Loucy (cell line): ENCODE measurements at regions not wholly inside any gene's neighbourhood (a gene's known extent, or its start where the extent isn't known, plus 50 kb on each side); places are given as distances from the start of the nearest gene placed in this dataset.

Source experiments
- H2AFZ ChIP-seq: fragments of 200-600 bp; sonication (generic); 2 replicates; pipeline ENCODE4 v1.6.0; 2016; ENCODE audit warnings: antibody characterized with exemption, mild to moderate bottlenecking, low read length, moderate library complexity
- H3F3A ChIP-seq: fragments of 200-600 bp; 2 replicates; pipeline ENCODE4 v1.6.0; 2016; ENCODE audit warnings: antibody characterized with exemption, low read depth, mild to moderate bottlenecking
- H3K27me3 ChIP-seq: fragments of 200-600 bp; sonication (generic); 2 replicates; pipeline ENCODE4 v1.6.1; 2014; ENCODE audit warnings: low read length, mild to moderate bottlenecking; ENCODE audit not compliant: insufficient read depth, poor library complexity, severe bottlenecking
- H3K36me3 ChIP-seq: fragments of 200-600 bp; sonication (generic); 2 replicates; pipeline ENCODE4 v1.6.1; 2016; ENCODE audit warnings: low read length; ENCODE audit not compliant: insufficient read depth
- H3K4me1 ChIP-seq: fragments of 200-600 bp; sonication (generic); 2 replicates; pipeline ENCODE4 v1.5.1; 2014; ENCODE audit warnings: low read length, mild to moderate bottlenecking; ENCODE audit not compliant: insufficient read depth, poor library complexity, severe bottlenecking
- H3K4me2 ChIP-seq: fragments of 200-600 bp; sonication (generic); 2 replicates; pipeline ENCODE4 v1.6.0; 2014; ENCODE audit warnings: antibody characterized with exemption, low read length, low read depth, mild to moderate bottlenecking; ENCODE audit not compliant: poor library complexity, severe bottlenecking
- H3K4me3 ChIP-seq: fragments of 200-600 bp; sonication (generic); 2 replicates; pipeline ENCODE4 v1.5.1; 2014; ENCODE audit warnings: low read length, mild to moderate bottlenecking, mixed read lengths; ENCODE audit not compliant: poor library complexity, severe bottlenecking
- H3K79me2 ChIP-seq: fragments of 200-600 bp; sonication (generic); 2 replicates; pipeline ENCODE4 v1.6.1; 2014; ENCODE audit warnings: low read length; ENCODE audit not compliant: insufficient read depth
- H3K9ac ChIP-seq: fragments of 200-600 bp; sonication (generic); 2 replicates; pipeline ENCODE4 v1.6.0; 2014; ENCODE audit warnings: mild to moderate bottlenecking, low read depth, low read length, moderate library complexity; ENCODE audit not compliant: poor library complexity, severe bottlenecking
- H3K9me2 ChIP-seq: fragments of 200-600 bp; sonication (generic); replicated peaks from 2 replicates; pipeline ENCODE4 v1.6.1; 2016; ENCODE audit warnings: low read depth, low read length, mixed read lengths
- H3K9me3 ChIP-seq: fragments of 200-600 bp; sonication (generic); 2 replicates; pipeline ENCODE4 v1.6.1; 2014; ENCODE audit warnings: mild to moderate bottlenecking, antibody characterized with exemption, low read length, low read depth; ENCODE audit not compliant: insufficient read depth
- H4K20me1 ChIP-seq: fragments of 200-600 bp; sonication (generic); 2 replicates; pipeline ENCODE4 v1.6.0; 2014; ENCODE audit warnings: antibody characterized with exemption, low read length, mild to moderate bottlenecking; ENCODE audit not compliant: insufficient read depth, poor library complexity, severe bottlenecking
- CTCF ChIP-seq: fragments of 200-600 bp; sonication (generic); conservative IDR thresholded peaks from 2 replicates; pipeline ENCODE4 v1.5.1; 2014; ENCODE audit warnings: mild to moderate bottlenecking, antibody characterized with exemption, low read length
- EZH2phosphoT487 ChIP-seq: fragments of 200-600 bp; IDR thresholded peaks from 2 replicates; pipeline ENCODE4 v1.6.1; 2018; ENCODE audit warnings: antibody characterized with exemption, mild to moderate bottlenecking, moderate library complexity, borderline replicate concordance

- Histone ChIP-seq H2AFZ (no peak overlapping the region), H3K9ac (no peak overlapping the region), H3K36me3 (no peaks in the 10 kb centered on the region)
These were observed 138.3 kb upstream of the SFSWAP start for GRCh38 chr12:131572626-131573025.

GRCh38 chr12:131573631-131574394 lies 137.1 kb upstream of the SFSWAP start:
- no peaks in the 10 kb centered on the region for H3K4me1 ChIP-seq
- H3K9me2 ChIP-seq, result no peaks in the 10 kb centered on the region
- no peaks in the 10 kb centered on the region for H3K36me3 ChIP-seq
- H3K4me2 ChIP-seq, result no peak overlapping the region
- no peak overlapping the region for H3K9ac ChIP-seq
- no peaks in the 10 kb centered on the region for H3K9me3 ChIP-seq
- H2AFZ ChIP-seq, result no peak overlapping the region
- H3K27me3 ChIP-seq, result no peaks in the 10 kb centered on the region
- no peak overlapping the region for H3K4me3 ChIP-seq
- H3F3A ChIP-seq, result no peaks in the 10 kb centered on the region
- TF ChIP-seq CTCF (no peak), EZH2phosphoT487 (no peak)
- H4K20me1 ChIP-seq, result no peaks in the 10 kb centered on the region
- H3K79me2 ChIP-seq, result no peaks in the 10 kb centered on the region

More at GRCh38 chr12:131572626-131573025, 138.3 kb upstream of the SFSWAP start:
- no peak overlapping the region for H3K4me2 ChIP-seq
- no peaks in the 10 kb centered on the region for H3K9me3 ChIP-seq
- H4K20me1 ChIP-seq, result no peaks in the 10 kb centered on the region
- H3K9me2 ChIP-seq, result no peaks in the 10 kb centered on the region
- no peaks in the 10 kb centered on the region for H3K79me2 ChIP-seq
- H3K4me1 ChIP-seq, result no peaks in the 10 kb centered on the region
- no peaks in the 10 kb centered on the region for H3K27me3 ChIP-seq
- H3F3A ChIP-seq, result no peaks in the 10 kb centered on the region
- no peak overlapping the region for H3K4me3 ChIP-seq
- no peak for TF ChIP-seq EZH2phosphoT487
- TF ChIP-seq CTCF, result no peak

- Histone ChIP-seq H2AFZ (no peak overlapping the region), H3K4me1 (no peaks in the 10 kb centered on the region), H3K27me3 (no peaks in the 10 kb centered on the region), H3K9ac (no peak overlapping the region), H3F3A (no peaks in the 10 kb centered on the region), H3K79me2 (no peaks in the 10 kb centered on the region), H4K20me1 (no peaks in the 10 kb centered on the region), H3K4me3 (no peak overlapping the region), H3K9me2 (no peaks in the 10 kb centered on the region), H3K36me3 (no peaks in the 10 kb centered on the region), H3K4me2 (no peak overlapping the region), H3K9me3 (no peaks in the 10 kb centered on the region)
- TF ChIP-seq CTCF (no peak), EZH2phosphoT487 (no peak)
These were observed 136.5 kb upstream of the SFSWAP start for GRCh38 chr12:131574395-131574771.
